Stimulated activated CD4-positive, alpha-beta T cell treated with anti-CD3 and anti-CD28 coated beads, Interleukin-12 subunit alpha, Interleukin-12 subunit beta, amount 100 ng/mL, for 24 hours (primary cell): ENCODE measurements at regions not wholly inside any gene's neighbourhood (a gene's known extent, or its start where the extent isn't known, plus 50 kb on each side); places are given as distances from the start of the nearest gene placed in this dataset.
"Not testable (repeated sequence)": the region's sequence is repeated elsewhere in the genome, so short reads cannot be mapped to it uniquely, and the experiment has no call there.

ENCODE experiments used
- DNase-seq, 2 experiments: peaks; one replicate each; pipeline ENCODE4 v3.0.0-alpha.2; 2020; ENCODE audit warnings: low read depth in 2 of 2

DNA sequence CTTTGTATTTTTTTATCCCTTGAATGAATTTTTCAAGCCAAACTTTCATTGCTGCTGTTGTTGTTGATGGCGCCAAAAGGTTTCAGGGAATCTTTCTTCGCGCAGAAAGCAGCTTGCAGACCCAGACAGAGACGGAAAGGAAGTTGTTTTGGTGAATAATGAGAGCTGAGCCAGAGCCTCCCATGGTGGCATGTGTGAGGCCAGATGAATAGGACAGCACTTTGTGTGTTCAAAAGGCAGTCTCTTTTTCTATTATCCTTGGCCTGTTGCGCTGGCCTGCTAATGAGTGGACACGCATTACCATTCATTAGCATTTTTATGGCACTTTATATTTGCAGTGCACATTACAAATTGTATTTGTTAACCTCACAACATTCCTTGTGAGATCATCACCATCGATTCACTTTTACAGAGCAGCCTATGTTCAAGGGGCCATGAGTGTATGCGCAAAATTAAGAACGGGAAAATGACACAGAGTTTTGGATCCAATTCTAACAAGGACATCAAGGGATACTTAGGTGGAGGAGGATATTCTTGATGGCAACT is 754.7 kb downstream of the BCL11A start:
- no peak for DNase-seq

DNA sequence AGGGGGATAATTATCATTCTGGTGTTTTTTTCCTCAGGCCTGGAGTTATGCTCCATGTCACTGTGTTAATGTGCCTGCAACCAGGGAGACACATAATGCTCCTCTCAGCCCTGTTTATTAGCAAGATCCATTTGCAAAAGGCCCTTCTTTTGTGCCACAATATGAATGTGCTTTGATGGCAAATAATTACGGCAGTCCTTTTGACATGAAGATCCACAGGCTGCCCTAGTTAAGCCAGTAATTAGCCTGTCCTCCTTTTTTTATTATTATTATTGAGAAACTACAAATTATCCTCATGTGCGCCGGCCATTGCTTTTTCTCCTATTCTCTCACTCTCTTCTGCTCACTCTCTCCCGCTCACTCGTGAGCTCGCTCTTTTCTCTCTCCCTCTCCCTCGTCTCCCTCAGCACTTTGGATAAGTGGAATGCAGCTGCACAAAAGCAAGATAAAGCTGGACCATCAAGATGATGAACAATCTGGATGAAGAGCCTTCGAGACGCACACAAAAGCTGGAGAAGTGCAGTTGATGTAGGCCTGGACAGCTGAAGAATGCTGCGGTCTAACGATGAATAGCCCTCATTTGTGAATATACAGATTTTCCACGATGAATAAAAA is 762.3 kb downstream of the BCL11A start:
- DNase-seq = no peak

DNA sequence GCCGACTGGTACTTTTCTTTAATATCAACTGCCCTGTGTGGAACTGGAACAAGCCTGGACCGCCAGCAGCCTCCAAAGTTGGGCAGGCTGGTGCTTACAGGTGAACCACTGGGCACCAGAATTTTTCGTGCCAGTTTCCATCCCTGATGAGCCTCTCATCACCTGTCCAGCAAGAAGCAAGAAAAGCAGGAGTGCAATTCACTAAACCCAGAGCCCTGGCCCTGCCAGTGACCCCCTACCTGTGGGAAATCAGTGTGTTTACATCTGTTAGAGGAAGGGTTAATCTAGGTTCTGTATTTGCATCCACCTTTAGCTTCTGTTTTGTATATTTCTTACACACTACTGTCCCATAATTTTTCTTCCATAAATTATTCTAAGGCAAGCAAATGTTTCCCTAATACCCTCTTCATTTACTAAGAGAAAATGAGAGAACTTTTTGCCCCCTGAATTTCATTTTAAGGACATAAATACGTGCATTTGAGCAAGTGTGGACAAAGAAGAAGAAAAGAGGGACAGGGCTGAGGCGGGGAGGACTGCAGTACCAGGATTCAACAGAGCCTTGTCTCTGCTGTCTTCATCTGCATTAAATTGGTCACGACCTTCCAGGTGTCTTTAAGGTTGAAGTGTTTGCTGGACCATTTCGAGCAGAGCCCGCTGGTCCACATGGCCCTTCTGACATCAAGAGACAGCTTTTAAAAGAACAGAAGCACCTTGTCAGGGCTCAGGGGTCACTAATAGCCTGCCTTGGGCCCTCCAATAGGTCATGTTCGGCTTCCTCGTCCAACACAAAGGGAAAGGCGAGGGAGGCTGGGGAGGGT is 763.1 kb downstream of the BCL11A start:
- DNase-seq = no peak

DNA sequence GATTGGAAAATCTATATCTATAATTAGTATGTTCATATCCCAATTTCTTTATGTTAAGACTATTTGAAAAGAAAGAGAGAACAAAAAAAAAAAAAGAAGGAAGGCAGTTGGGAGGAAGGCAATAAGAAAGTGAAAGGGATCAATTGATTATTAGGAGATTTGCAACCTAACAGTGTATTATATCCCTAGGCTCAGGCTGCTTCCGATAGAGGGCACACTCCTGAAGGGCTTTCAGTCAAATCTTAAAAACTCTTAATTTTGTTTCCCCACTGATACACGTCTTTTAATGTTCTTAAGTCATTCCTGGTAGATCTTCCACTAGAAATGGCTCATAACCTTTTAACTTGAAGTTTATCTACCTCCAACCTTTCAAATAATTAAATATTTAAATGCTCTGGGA is 763.9 kb downstream of the BCL11A start:
- no peak for DNase-seq

DNA sequence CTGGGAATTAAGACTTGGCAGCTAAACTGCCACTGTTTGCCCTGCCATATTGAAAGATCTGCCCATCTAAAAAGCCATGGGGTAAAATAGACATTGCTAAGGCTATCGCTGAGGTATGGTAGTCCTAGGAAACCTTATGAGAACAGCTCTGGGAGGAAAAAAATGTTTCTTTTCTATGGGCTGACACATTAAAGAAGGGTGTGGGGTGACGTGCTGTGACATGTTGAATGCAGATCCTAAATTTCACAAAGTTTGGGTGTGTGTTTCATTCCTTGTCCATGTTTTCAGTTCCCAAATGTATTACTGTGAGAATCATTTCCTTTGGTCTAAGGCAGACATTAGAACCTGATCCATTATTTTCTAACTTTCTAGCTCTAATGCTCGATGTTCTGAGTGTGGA is 766.4 kb downstream of the BCL11A start:
- DNase-seq = no peak

DNA sequence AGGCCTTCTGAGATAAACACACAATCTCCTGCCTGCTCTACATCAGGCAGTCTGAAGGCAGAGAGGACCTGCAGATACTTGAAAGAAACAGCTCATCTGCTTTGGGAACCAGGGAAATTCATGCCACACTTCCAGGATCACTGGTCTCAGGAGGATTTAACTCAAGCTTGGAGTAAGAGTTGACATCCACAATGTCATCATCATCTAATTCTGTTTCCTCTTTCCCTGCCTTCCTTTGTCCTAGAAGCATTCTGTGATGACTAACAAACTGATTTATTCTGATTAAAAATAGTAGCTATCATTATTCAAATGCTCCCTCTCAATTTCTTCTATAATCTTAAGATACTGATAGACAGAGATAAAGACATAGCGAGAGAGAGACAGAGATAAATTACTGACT is 766.8 kb downstream of the BCL11A start:
- DNase-seq = no peak

DNA sequence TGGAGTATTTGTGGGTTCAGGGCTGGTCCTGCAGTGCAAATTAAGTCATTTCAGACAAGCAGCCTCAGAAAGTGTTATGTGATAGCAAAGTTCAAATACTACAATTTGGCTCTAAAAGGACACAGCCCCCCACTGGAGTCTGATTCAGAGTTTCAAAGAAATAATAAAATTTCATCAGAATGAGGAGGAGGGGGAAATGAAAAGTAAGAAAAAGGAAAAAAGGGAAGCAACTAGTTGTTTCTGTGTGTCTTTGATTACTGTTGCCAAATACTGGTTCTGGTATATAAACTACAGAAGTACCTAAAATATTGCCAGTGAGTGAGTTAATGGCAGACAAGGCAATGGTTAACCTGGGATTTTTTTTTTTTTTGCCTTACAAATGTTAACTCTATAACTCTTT is 773.9 kb downstream of the BCL11A start:
- no peak for DNase-seq

DNA sequence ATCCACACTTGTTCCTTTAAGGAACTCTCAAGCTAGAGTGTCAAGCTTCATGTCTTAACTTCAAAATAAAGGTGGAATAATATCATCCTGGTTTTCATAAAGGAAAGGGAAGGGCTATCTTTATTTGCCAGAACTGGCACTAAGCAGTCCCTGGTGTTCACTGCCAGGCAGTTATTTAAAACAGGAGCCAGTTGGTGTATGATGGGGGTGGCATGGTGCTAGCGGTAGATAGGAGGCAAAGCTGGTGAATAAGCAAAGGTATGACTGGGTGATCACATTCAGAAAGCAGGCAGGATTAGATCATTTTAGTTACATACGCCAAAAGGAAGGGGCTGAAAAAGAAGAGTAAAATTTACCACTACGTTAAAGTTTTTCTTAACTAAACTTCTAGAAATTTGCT is 776.3 kb downstream of the BCL11A start:
- DNase-seq = no peak

DNA sequence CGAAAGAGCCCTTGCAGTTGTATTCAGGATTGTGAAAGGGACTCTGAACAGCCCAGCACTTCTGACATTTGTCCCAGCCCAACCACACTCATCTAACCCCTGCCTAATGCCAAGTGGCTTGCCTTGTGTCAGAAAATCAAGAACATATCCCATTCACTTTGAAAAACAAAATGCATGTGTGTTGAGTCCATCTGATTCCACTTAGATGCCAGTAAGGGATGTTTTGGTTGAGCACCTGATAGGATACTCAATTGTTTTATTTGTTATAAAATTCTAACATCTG is 776.8 kb downstream of the BCL11A start:
- DNase-seq = no peak

DNA sequence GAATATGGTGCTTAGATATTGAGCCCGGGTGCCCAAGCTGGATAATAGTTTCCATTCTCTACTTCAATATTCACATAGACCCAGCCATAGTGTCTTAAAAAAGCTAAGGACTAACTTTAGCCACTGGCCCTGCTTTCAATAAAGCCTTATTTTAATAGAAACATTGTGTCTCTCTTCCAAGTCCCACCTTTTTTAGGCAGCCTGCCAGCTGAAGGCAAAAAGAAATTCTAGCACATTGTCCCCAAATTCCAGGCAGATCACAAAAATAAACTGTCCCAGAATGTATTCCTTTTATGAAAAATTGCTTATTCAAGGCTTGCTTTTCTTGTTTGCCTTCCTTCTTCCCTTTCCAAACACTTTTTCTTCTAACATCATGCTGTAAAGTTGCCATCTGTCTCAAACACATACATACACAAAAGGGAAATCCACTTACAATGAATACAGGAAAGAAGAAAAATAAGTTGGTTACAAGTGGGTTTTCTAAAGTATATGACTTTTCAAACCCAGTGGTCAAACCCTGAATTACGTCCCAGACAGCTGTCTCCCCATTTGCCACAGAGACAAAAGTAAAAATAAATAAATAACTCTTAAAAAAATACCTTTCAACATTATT is 778.5 kb downstream of the BCL11A start:
- no peak for DNase-seq

DNA sequence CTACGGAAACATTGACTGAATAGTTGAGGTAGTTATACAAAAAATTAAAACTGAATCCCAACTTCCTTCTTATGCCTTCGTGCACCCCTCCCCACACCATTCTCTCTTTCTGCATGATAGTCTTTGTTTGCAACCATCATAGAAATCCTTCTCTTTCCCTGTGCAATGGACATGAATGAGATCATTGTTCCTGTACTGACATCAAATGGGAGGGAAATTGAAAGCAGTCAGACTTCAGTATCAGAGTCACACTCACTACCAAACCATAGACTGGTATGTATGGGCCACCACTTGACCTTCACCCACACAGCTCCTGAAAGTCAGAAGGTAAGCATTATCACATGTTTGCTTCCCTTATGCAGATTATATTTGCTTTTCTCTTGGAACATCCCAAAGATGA is 782.8 kb downstream of the BCL11A start:
- DNase-seq = no peak

DNA sequence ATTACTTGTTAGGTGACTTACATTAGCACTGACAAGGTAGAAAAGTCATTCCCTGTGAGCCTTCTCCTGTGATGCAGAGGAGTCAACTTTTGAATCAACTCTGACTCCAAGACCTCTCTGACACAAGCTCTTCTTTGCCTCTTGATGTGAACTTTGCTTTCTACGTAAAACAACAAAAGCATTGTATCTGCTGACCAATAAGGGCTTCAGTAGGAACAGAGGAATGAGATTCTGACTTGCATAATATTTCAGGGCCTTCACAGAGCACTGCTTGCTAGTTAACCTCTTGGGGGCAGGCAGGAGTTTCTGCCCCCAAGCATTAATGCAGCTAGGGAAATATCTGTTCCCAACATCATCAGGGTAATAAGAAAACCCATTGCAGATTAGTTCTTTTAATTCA is 791.5 kb downstream of the BCL11A start:
- DNase-seq = no peak

DNA sequence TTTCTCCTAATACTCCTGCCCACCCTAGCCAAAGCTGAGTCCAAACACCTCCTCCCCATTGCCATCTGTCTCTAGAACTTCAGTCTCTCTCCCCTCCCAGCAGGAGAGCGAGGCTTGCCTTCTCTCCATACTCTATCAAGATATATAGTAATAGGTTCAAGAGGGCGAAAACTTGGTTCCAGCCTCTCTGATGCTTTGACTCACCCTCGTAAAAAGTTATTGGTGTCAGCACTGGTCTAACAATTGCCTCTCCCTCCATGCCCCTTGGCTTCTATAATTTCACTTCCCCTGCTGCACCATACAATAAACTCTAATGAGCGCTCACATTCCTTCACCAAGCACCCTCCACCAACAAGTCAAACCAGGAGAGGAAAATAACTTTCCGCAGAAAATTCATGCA is 797.3 kb downstream of the BCL11A start:
- DNase-seq = no peak

DNA sequence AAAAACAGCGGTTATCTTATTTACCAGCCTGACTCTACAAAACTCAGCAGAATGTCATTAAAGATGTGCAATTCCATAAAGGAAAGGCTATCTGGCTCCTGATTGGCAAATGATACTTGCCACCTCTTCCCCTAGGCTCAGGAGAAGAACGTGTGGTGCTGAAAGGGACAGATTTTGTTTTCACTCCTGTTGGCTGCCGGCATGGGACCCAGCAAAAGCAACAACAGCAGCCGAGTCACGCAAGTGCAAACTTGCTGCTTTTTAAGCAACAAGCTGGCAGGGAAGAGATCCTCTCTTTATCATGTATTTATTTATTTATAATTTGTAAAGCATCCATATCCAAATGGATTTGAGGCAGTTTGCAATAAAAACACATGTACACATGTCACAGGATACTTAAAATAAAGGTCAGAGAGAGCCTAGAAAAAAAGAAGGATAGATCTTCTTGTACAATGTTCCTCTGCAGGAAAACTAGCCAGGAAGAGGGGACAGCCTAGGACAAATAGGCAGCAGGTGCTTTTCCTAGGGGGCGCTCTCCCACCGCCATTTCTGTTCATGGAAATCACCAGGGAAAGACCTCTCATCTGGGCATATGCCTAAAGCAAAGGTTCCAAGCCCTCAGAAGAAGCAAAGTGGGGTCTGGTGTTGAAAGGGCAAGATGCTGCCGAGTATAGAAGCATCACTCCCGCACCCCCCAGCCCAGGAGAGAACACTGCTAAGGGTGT is 799.3 kb downstream of the BCL11A start:
- DNase-seq = no peak

DNA sequence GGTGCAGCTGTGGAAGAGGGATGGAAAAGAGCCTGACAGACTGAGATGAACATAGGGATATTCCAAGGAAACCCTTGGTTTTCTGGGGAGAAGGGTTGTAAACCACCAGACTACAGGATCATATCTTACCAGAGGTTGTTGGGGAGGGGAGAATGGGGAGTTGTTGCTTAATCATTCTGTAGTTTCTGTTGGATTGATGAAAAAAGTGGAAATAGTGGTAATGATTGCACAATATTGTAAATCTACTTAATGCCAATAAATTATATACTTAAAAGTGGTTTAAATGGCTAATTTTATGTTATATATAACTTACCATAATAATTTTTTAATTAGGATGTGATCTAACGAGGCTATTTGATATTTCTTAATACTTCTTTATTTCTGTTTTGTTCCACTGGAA is 800.9 kb downstream of the BCL11A start:
- DNase-seq = no peak

DNA sequence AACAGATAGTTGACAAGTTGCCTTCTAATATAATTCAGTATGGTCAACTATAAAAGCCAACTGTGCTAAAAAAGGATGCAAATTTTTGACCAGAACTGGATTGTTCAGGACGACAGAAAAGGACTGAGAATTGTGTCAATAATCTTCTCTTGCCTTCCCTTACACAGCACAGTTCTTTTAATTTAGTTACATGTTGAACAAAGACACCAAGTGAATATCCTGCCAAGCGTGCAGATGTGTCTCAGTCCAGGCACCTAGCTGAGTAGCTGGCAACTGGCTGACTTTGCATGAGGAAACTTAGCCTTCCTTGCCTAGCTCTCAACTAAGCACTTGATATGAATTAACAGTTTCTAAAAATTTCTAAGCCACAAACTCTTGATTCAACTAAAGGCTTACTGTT is 801.4 kb downstream of the BCL11A start:
- no peak for DNase-seq

DNA sequence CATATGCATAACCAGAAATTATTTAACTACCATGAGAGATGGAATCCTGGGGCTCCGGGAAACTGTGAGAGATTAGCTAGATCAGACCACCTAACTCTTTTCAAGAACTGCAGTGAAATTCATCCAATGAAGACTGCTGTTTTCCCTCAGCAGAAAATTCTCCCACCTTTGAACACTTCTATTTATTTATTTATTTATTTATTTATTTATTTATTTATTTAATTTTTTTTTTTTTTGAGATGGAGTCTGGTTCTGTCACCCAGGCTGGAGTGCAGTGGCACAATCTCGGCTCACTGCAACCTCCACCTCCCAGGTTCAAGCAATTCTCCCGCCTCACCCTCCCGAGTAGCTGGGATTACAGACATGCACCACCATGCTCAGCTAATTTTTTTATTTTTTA is 802.2 kb downstream of the BCL11A start:
- DNase-seq = not testable (repeated sequence)

DNA sequence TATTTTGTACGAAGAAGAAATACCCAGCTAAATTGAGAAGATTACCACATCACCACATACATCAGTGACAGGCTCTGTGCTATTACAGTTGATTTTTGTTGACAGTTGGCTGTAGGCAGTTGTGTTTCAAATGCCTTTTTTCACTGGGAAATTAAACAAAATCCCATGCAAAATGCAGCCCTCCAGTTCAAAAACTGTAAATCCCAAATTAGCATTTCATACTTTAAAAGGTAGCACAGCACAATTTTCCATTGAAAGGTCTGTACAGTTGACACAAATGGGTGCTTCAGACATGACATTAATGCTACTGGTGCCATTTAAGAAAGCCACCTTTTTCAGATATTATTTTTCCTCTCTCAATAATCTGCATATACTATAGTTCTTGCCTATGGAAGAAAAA is 807.2 kb downstream of the BCL11A start:
- no peak for DNase-seq

DNA sequence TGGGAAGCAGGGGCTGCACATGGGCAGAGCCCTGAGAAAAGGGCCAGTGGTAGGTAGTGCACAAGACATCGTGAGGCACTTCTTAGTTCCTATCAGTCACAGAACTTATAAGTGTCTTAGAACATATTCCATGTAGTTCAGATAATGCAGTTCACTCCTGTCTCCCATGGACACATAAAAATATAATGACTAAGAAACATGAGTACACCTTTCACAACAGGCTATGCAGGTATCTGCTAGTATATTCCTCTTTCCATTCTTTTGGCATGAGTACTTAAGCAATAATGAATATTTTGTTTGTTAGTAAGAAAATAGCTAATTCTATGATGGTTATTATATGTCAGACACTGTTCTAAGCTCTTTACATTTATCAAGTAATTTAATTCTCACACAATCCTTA is 808.4 kb downstream of the BCL11A start:
- DNase-seq = no peak

DNA sequence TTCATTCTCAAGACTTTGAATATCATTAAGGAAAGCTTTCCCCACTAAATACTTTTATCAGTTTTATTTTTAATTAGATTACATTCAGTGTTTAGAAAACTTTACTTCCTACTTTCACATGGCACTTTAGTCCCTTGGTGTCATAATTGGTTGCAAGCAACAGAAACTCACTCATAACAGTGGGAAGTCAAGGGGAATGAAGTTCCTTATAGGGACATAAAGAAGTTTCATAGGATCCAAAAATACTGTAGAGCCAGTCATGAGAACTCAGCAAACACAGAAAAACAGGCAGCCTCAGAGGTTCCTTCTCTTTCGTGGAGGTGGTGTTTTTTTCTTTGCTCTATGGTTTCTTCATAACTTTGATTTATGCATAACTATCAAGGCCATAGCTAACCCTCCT is 809.0 kb downstream of the BCL11A start:
- no peak for DNase-seq

DNA sequence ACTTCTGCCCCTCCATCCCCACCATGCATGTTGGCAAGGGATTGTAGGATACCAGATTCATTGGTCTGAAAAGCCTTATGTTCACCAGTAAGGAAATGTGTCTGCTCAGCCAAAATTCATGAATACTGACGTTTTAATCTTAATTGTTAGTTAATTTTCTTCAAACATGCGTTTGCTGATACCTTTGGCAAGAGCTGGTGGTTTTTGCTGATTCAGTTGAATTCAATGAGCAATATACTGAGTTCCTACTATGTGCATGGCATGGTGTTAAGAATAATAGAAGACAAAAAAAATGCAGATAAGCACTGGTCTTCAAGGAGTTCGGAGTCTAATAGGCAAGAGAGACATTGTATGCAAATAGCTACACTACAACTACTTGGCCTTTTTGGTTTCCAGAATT is 811.6 kb downstream of the BCL11A start:
- no peak for DNase-seq

DNA sequence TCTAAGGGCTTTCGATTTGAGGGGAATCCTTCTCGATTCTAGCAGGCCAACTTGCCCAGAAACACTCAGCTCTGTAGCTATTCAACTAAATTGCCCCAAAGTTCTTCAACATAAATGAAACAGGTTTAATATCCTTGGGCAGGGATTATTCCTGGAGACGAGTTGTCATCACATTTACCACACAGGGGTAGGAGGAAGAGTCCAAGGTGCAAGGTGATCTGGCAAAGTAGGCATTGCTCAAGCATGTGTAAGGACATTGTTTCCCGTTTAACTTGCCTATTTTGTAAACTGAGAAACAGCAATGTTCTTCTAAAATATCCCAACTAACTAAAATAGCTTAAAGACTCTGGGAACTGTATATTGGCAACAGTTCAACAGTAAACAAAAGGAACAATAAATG is 814.3 kb downstream of the BCL11A start:
- no peak for DNase-seq

DNA sequence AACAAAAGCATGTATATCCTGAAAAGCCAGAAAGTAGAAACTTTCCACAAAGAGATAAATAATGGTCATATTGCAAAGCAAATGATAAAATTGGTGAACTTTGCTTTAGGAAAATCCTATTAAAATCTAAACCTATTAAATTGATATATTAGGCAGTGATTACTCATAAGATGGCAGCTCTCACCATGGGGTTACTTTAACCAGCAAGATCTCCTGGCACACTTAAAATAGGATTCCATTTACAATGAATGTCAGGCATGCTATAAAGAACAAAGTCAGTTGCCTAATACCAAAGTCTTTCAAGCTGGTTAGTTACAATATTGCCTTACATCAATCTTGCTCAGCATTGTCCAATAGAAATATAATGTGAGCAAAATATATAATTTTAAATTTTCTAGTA is 816.2 kb downstream of the BCL11A start:
- no peak for DNase-seq
